ENCODE measurements at regions not wholly inside any gene's neighbourhood (a gene's known extent, or its start where the extent isn't known, plus 50 kb on each side); places are given as distances from the start of the nearest gene placed in this dataset.

DNA sequence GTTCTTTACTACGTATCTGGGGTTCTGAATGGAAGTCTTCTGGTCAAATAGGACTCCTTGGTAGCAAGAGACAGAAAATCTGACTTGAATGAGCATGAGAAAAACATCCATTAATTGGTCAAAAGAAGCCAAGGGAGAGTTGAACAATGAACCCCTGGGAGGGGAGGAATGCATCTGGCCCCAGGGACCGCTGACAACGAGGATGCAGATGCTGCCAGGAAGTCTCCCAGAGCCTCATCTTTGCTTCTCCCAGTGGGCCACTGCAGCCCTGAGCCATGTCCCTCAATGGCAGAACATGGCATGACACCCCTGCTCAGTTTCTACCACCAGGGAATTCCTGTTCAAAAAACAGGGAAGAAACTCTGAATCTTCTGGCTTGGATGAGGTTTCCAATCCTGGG is 50.5 kb upstream of the ICE1 start:
- TF ChIP-seq, protein P1, sequence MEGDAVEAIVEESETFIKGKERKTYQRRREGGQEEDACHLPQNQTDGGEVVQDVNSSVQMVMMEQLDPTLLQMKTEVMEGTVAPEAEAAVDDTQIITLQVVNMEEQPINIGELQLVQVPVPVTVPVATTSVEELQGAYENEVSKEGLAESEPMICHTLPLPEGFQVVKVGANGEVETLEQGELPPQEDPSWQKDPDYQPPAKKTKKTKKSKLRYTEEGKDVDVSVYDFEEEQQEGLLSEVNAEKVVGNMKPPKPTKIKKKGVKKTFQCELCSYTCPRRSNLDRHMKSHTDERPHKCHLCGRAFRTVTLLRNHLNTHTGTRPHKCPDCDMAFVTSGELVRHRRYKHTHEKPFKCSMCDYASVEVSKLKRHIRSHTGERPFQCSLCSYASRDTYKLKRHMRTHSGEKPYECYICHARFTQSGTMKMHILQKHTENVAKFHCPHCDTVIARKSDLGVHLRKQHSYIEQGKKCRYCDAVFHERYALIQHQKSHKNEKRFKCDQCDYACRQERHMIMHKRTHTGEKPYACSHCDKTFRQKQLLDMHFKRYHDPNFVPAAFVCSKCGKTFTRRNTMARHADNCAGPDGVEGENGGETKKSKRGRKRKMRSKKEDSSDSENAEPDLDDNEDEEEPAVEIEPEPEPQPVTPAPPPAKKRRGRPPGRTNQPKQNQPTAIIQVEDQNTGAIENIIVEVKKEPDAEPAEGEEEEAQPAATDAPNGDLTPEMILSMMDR (IDR thresholded peaks at IDR 0.05 in 2 of 3, conservative IDR thresholded peaks at IDR 0.05 in 1 of 3; ENCODE audit: borderline replicate concordance in 1 of 3, insufficient read depth in 1 of 3, low read depth in 2 of 3, low read length in 2 of 3): no peak
- no peak for TF ChIP-seq ZFX (IDR thresholded peaks at IDR 0.05)
- TF ChIP-seq, protein P2, sequence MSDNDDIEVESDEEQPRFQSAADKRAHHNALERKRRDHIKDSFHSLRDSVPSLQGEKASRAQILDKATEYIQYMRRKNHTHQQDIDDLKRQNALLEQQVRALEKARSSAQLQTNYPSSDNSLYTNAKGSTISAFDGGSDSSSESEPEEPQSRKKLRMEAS (IDR thresholded peaks at IDR 0.05): no peak
- TF ChIP-seq EZH2 (IDR thresholded peaks at IDR 0.05): no peak
- TF ChIP-seq POLR2AphosphoS5 (IDR thresholded peaks at IDR 0.05; ENCODE audit: low read depth, low read length): no peak
- no peak for TF ChIP-seq POLR2A (IDR thresholded peaks at IDR 0.05; ENCODE audit: borderline replicate concordance, extremely low read depth, insufficient read depth, insufficient read length)
- TF ChIP-seq SRF (IDR thresholded peaks at IDR 0.05; ENCODE audit: low read depth): no peak
- no peak for TF ChIP-seq RAD21 (IDR thresholded peaks at IDR 0.05; ENCODE audit: low read depth)
- no peak for TF ChIP-seq JUND (IDR thresholded peaks at IDR 0.05)
- TF ChIP-seq YY1 (IDR thresholded peaks at IDR 0.05; ENCODE audit: extremely low read depth, insufficient replicate concordance, low read depth, low read length): no peak
- TF ChIP-seq, protein P3, sequence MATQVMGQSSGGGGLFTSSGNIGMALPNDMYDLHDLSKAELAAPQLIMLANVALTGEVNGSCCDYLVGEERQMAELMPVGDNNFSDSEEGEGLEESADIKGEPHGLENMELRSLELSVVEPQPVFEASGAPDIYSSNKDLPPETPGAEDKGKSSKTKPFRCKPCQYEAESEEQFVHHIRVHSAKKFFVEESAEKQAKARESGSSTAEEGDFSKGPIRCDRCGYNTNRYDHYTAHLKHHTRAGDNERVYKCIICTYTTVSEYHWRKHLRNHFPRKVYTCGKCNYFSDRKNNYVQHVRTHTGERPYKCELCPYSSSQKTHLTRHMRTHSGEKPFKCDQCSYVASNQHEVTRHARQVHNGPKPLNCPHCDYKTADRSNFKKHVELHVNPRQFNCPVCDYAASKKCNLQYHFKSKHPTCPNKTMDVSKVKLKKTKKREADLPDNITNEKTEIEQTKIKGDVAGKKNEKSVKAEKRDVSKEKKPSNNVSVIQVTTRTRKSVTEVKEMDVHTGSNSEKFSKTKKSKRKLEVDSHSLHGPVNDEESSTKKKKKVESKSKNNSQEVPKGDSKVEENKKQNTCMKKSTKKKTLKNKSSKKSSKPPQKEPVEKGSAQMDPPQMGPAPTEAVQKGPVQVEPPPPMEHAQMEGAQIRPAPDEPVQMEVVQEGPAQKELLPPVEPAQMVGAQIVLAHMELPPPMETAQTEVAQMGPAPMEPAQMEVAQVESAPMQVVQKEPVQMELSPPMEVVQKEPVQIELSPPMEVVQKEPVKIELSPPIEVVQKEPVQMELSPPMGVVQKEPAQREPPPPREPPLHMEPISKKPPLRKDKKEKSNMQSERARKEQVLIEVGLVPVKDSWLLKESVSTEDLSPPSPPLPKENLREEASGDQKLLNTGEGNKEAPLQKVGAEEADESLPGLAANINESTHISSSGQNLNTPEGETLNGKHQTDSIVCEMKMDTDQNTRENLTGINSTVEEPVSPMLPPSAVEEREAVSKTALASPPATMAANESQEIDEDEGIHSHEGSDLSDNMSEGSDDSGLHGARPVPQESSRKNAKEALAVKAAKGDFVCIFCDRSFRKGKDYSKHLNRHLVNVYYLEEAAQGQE (IDR thresholded peaks at IDR 0.05; ENCODE audit: low read depth): no peak
- TF ChIP-seq ZNF274 (IDR thresholded peaks at IDR 0.05; ENCODE audit: low read depth, low read length): no peak
- no peak for TF ChIP-seq SIN3A (IDR thresholded peaks at IDR 0.05; ENCODE audit: low read depth)
- TF ChIP-seq CEBPB (IDR thresholded peaks at IDR 0.05; ENCODE audit: low read depth): no peak

All from HCT116 (cell line).